ENCODE measurements at regions not wholly inside any gene's neighbourhood (a gene's known extent, or its start where the extent isn't known, plus 50 kb on each side); places are given as distances from the start of the nearest gene placed in this dataset.

- H2AFZ ChIP-seq (ENCODE audit: control insufficient read depth, low read depth, low read length) = no peak overlapping the region
- no peak for DNase-seq (ENCODE audit: low read depth, low spot score)
- H3K9me3 ChIP-seq (replicated peaks; ENCODE audit: control insufficient read depth, insufficient read depth, low read length) = no peaks in the 10 kb centered on the region
- FAIRE-seq = no peak
- 26% methylated on average over 5 of the region's 5 CpGs for WGBS (ENCODE audit: insufficient coverage, insufficient replicate concordance, low lambda C conversion rate, missing lambda C conversion rate)
- H3K4me2 ChIP-seq (ENCODE audit: control insufficient read depth, insufficient read depth) = no peak overlapping the region
- no peaks in the 10 kb centered on the region for H3K36me3 ChIP-seq (ENCODE audit: control insufficient read depth in 2 of 2, insufficient read depth in 2 of 2, low read length in 1 of 2)
- H4K20me1 ChIP-seq (ENCODE audit: control insufficient read depth, insufficient read depth) = no peaks in the 10 kb centered on the region
- no peak for ATAC-seq
- RAD21 ChIA-PET (ENCODE audit: unreplicated experiment) = no interaction called here
- CTCF ChIA-PET = no interaction called here
- no peaks in the 10 kb centered on the region for H3K4me1 ChIP-seq (ENCODE audit: control insufficient read depth, insufficient read depth, low read length)
- no peak overlapping the region for H3K9ac ChIP-seq (ENCODE audit: control insufficient read depth, insufficient read depth, low read length)
- no TSS peak for BruUV-seq (replicated peaks)
- no peaks in the 10 kb centered on the region for H3K79me2 ChIP-seq (ENCODE audit: control insufficient read depth, insufficient read depth, low read length)
- no peak for TF ChIP-seq NKRF (conservative IDR thresholded peaks at IDR 0.05)
- no peak for TF ChIP-seq RUNX3 (IDR thresholded peaks at IDR 0.05; ENCODE audit: low read length)
- no peak for TF ChIP-seq RFX5 (IDR thresholded peaks at IDR 0.05; ENCODE audit: low read depth, low read length)
- no peak for TF ChIP-seq STAT1 (conservative IDR thresholded peaks at IDR 0.05)
- no peak for TF ChIP-seq SRF (IDR thresholded peaks at IDR 0.05; ENCODE audit: low read depth in 2 of 2, low read length in 2 of 2)
- TF ChIP-seq TBL1XR1 (IDR thresholded peaks at IDR 0.05; ENCODE audit: low read depth, low read length) = no peak
- TF ChIP-seq ZNF217 (IDR thresholded peaks at IDR 0.05) = no peak
- in situ Hi-C loops (cut with MboI) = no loop called here
- intact Hi-C loops (cut with micrococcal nuclease; ENCODE audit: unreplicated experiment) = no loop called here
- H3K27me3 ChIP-seq (replicated peaks in 1 of 2; ENCODE audit: control insufficient read depth in 2 of 2, insufficient read depth in 2 of 2, low read length in 1 of 2) = no peaks in the 10 kb centered on the region
- no peak overlapping the region for H3K27ac ChIP-seq (ENCODE audit: control insufficient read depth, insufficient read depth)
- H3K4me3 ChIP-seq = no peak overlapping the region
- POLR2A ChIA-PET = no interaction called here
- SMC1A ChIA-PET (ENCODE audit: uncharacterized antibody, unreplicated experiment) = no interaction called here
Observed at GRCh38 chr16:74165566-74166080, 131.0 kb upstream of the PSMD7 start.

- DNase-seq (ENCODE audit: low read depth, low spot score) (no peak), ATAC-seq (no peak), FAIRE-seq (peak; percentile 27)
- SMC1A ChIA-PET (ENCODE audit: uncharacterized antibody, unreplicated experiment) = no interaction called here
- POLR2A ChIA-PET = no interaction called here
- H3K27ac ChIP-seq (ENCODE audit: control insufficient read depth, insufficient read depth) = no peak overlapping the region
- H3K36me3 ChIP-seq (ENCODE audit: control insufficient read depth in 2 of 2, insufficient read depth in 2 of 2, low read length in 1 of 2) = no peaks in the 10 kb centered on the region
- H3K9me3 ChIP-seq (replicated peaks; ENCODE audit: control insufficient read depth, insufficient read depth, low read length) = no peaks in the 10 kb centered on the region
- intact Hi-C loops (cut with micrococcal nuclease; ENCODE audit: unreplicated experiment) (no loop called here), in situ Hi-C loops (cut with MboI) (no loop called here)
- no TSS peak for BruUV-seq (replicated peaks)
- RAD21 ChIA-PET (ENCODE audit: unreplicated experiment) = no interaction called here
- H3K4me2 ChIP-seq (ENCODE audit: control insufficient read depth, insufficient read depth) = no peak overlapping the region
- H2AFZ ChIP-seq (ENCODE audit: control insufficient read depth, low read depth, low read length) = no peak overlapping the region
- no peaks in the 10 kb centered on the region for H3K4me1 ChIP-seq (ENCODE audit: control insufficient read depth, insufficient read depth, low read length)
- H3K9ac ChIP-seq (ENCODE audit: control insufficient read depth, insufficient read depth, low read length) = no peak overlapping the region
- H3K27me3 ChIP-seq (replicated peaks in 1 of 2; ENCODE audit: control insufficient read depth in 2 of 2, insufficient read depth in 2 of 2, low read length in 1 of 2) = no peaks in the 10 kb centered on the region
- H4K20me1 ChIP-seq (ENCODE audit: control insufficient read depth, insufficient read depth) = no peaks in the 10 kb centered on the region
- H3K4me3 ChIP-seq = no peak overlapping the region
- CTCF ChIA-PET = no interaction called here
- no peaks in the 10 kb centered on the region for H3K79me2 ChIP-seq (ENCODE audit: control insufficient read depth, insufficient read depth, low read length)
- 0% methylated on average over 2 of the region's 2 CpGs for WGBS (ENCODE audit: insufficient coverage, insufficient replicate concordance, low lambda C conversion rate, missing lambda C conversion rate)
- TF ChIP-seq NBN (IDR thresholded peaks at IDR 0.05) (no peak), CUX1 (IDR thresholded peaks at IDR 0.05; ENCODE audit: insufficient replicate concordance, low read depth, low read length) (no peak), ZNF622 (IDR thresholded peaks at IDR 0.05) (no peak)
Observed at GRCh38 chr16:74160759-74161158, 135.9 kb upstream of the PSMD7 start.
